Mesodermal cell (in vitro differentiated cells): ENCODE measurements at regions not wholly inside any gene's neighbourhood (a gene's known extent, or its start where the extent isn't known, plus 50 kb on each side); places are given as distances from the start of the nearest gene placed in this dataset.
"Not testable (repeated sequence)": the region's sequence is repeated elsewhere in the genome, so short reads cannot be mapped to it uniquely, and the experiment has no call there.

Experiments used
- H3K27ac ChIP-seq: 2 replicates; pipeline ENCODE4 v1.7.0; 2013; ENCODE audit warnings: mild to moderate bottlenecking, low read depth, low read length, moderate library complexity; ENCODE audit not compliant: severe bottlenecking
- H3K36me3 ChIP-seq: 2 replicates; pipeline ENCODE4 v1.7.1; 2013; ENCODE audit warnings: mild to moderate bottlenecking, low read length, moderate library complexity; ENCODE audit not compliant: control insufficient read depth, insufficient read depth
- H3K4me1 ChIP-seq: one replicate; pipeline ENCODE4 v1.7.1; 2013; ENCODE audit warnings: mild to moderate bottlenecking, low read length; ENCODE audit not compliant: insufficient read depth, control insufficient read depth, poor library complexity, severe bottlenecking
- H3K4me3 ChIP-seq: 2 replicates; pipeline ENCODE4 v1.7.0; 2013; ENCODE audit warnings: low read length, control low read depth, mild to moderate bottlenecking; ENCODE audit not compliant: insufficient read depth, poor library complexity, severe bottlenecking; ENCODE audit errors: extremely low read depth
- H3K9me3 ChIP-seq: 2 replicates; pipeline ENCODE4 v1.7.1; 2013; ENCODE audit warnings: mild to moderate bottlenecking, low read length, moderate library complexity; ENCODE audit not compliant: control insufficient read depth
- WGBS, 2 experiments: methylation state at CpG; one replicate each; pipeline ENCODE4 v1.1.5; 2013; ENCODE audit warnings: missing lambda C conversion rate in 2 of 2; ENCODE audit not compliant: insufficient coverage in 2 of 2; 5-methylcytosine and 5-hydroxymethylcytosine counted together

- no peak overlapping the region for H3K27ac ChIP-seq
- no peaks in the 10 kb centered on the region for H3K9me3 ChIP-seq
- no CpG with 5 or more reads among the region's 2 CpGs for WGBS, 2 experiments
- no peaks in the 10 kb centered on the region for H3K4me1 ChIP-seq
- H3K36me3 ChIP-seq: no peaks in the 10 kb centered on the region
- no peak overlapping the region for H3K4me3 ChIP-seq
Observed at GRCh38 chr7:23887660-23888059, 177.6 kb downstream of the STK31 start.

DNA sequence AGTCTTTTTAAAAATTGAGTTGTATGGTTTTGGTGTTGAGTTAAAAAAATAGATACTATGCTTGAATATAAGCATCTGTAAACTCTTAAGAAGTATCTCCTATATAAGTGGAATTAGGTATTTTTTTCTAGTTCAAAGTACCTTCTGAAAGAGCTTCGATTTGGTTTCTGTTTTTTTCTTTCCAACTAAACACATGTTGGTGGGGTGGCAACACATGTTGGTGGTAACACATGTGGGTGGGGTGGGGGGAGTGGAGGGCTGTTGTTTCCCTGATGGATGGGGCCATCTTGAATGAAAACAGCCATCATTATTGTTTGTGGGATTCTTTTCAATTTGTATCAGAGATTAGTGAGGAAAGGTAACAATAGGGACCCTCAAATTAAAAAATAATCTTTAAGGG, 178.9 kb downstream of the STK31 start:
- no peak overlapping the region for H3K27ac ChIP-seq
- H3K36me3 ChIP-seq: no peaks in the 10 kb centered on the region
- no peak overlapping the region for H3K4me3 ChIP-seq

GRCh38 chr7:23889566-23889965, 179.5 kb downstream of the STK31 start:
- Histone ChIP-seq H3K9me3 (no peaks in the 10 kb centered on the region), H3K4me3 (no peak overlapping the region), H3K4me1 (peaks cover 5% of the 10 kb centered on the region), H3K27ac (no peak overlapping the region), H3K36me3 (no peaks in the 10 kb centered on the region)
- WGBS, 2 experiments: 83 to 100% methylated on average over 1 of the region's 1 CpG

More for the DNA sequence above, 178.9 kb downstream of the STK31 start:
- WGBS, 2 experiments: no CpG with 5 or more reads among the region's 1 CpG
- H3K9me3 ChIP-seq: no peaks in the 10 kb centered on the region
- no peaks in the 10 kb centered on the region for H3K4me1 ChIP-seq

DNA sequence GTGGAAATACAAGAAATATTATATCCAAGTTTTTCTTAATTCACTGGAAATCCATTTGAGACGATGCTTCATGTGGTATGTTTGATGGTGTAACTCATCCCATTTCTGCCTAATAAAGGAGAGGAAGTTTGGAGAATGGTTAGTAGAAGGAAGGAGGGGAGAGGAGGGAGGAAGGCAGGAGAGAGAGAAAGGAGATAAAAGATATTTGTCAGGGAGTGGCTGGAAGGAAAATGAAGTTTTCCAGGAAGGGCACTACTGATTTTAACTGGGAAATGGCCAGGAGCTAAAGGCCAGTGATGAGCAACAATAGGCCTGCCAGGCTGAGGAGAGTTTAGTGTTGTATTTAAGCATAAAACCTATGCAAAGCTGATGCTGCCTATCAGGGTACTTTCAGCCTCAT, 182.0 kb downstream of the STK31 start:
- Histone ChIP-seq H3K9me3 (no peaks in the 10 kb centered on the region), H3K27ac (no peak overlapping the region), H3K4me3 (no peak overlapping the region), H3K36me3 (no peaks in the 10 kb centered on the region), H3K4me1 (peaks cover 8% of the 10 kb centered on the region)
- no CpG with 5 or more reads among the region's 1 CpG for WGBS, 2 experiments

DNA sequence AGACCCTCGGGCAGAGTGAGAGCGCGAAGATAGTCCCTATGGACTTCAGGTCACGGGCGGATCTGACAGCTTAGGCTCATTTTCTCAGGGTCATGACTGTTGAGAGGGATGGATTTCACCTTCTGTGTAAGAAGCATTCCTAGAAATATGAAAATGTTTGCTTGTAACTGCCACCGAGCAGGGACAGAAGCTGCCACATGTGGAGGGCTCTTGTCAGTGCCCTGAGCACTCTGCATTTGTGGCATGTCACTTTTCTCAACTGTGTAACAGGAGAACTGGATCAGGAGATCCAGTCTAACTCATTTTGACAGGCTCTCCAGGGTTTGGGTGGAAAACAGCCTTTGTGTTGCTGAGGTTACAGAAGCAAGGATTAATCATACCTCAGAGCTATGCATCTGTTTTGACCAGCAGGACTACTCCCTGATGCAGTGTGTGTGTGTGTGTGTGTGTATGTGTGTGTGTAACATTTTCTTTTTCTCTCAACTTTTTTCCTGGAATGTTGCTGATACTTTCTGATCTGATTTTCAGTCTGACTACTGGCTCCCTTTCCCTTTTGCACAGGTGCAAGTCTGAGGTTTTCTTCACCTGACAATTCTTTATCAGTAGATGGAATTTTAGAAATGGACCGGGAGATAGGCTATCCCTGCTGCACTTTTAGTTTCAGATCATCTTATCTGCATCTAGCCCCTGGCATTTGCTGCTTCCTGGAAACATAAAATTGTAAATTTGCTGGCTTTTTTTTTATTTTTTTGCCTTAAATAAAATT, 183.3 kb downstream of the STK31 start:
- Histone ChIP-seq H3K9me3 (no peaks in the 10 kb centered on the region), H3K27ac (peak overlapping the region; percentile 16)
- 92 to 97% methylated on average over 3 to 6 of the region's 7 CpGs for WGBS, 2 experiments

DNA sequence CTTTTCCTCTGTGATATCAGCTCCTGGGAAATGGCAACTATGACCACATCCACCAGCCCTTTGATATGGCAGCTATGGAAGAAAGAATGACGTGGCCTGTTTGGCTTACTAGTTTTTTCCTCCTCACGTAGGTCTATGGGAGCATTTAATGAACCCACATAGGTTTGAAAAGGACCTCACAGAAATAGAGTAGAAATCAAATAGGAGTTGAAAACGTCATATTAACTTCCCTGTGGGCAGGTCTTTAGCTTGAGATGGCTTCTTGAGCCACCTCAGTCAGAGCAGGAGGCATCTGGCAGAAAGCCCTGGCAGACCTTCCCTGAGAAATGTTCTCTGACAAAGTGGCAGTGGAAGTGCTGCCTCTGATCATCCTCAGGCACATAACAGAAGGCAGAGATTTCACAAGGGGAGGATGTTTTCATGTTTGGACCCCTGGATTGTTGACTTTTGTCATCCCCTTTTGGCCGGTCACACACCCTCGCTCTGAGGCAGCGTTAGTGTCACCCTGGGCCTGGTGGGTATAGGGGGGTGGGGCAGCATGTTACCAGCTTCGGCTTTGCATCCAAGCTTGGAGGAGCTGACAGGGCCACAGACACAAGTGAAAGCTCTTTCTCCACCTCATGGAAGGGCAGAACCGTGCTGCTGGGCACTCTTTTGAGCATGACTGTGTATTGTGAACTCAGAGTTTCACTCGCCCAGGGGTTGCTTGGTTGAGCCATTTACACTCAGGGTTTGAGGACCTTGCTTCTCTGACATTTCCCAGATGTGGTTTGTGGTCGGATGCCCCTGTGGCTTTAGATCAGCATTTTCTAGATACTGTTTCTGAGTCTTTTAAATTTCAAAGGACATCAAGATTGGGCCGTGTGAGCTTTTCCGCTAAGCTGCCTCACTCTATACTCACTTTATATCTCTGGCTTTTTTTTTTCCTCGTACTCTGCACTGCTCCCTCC, 184.2 kb downstream of the STK31 start:
- Histone ChIP-seq H3K4me3 (no peak overlapping the region), H3K36me3 (no peaks in the 10 kb centered on the region), H3K9me3 (no peaks in the 10 kb centered on the region), H3K4me1 (peaks cover 8% of the 10 kb centered on the region), H3K27ac (peak overlapping the region; percentile 32)
- WGBS, 2 experiments: 73 to 76% methylated on average over 6 to 7 of the region's 13 CpGs

More for the DNA sequence above, 183.3 kb downstream of the STK31 start:
- Histone ChIP-seq H3K36me3 (no peaks in the 10 kb centered on the region), H3K4me3 (no peak overlapping the region), H3K4me1 (peaks cover 8% of the 10 kb centered on the region)

- no CpG with 5 or more reads among the region's 4 CpGs for WGBS, 2 experiments
- no peak overlapping the region for H3K27ac ChIP-seq
- H3K4me3 ChIP-seq: no peak overlapping the region
Observed at GRCh38 chr7:23894892-23895569, 185.0 kb downstream of the STK31 start.

DNA sequence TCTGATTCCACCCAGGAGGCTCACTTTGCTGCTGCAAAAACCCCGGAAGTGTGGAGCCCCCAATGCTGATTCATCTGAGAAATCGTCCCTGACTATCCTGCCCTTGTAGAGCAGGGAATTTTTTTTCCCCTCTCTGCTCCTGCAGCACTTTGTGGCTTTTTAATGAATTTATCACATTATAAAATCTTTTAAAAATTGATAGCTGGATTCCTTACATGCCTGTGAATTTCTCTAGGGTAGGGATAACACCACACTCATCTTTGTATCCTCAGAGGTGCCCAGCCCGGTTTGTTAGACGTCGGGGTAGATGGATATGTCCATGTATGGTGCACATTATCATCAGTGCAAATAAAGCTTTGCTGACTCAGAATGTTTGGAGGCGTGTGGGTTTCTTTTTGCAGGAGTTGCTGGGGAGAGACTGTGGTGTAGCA, 185.7 kb downstream of the STK31 start:
- no peak overlapping the region for H3K27ac ChIP-seq
- peaks cover 8% of the 10 kb centered on the region for H3K4me1 ChIP-seq
- H3K36me3 ChIP-seq: no peaks in the 10 kb centered on the region
- H3K4me3 ChIP-seq: no peak overlapping the region
- WGBS, 2 experiments: 86 to 100% methylated on average over 2 of the region's 6 CpGs
- H3K9me3 ChIP-seq: no peaks in the 10 kb centered on the region

More at GRCh38 chr7:23894892-23895569, 185.0 kb downstream of the STK31 start:
- H3K36me3 ChIP-seq: no peaks in the 10 kb centered on the region
- H3K9me3 ChIP-seq: no peaks in the 10 kb centered on the region
- H3K4me1 ChIP-seq: peaks cover 8% of the 10 kb centered on the region

DNA sequence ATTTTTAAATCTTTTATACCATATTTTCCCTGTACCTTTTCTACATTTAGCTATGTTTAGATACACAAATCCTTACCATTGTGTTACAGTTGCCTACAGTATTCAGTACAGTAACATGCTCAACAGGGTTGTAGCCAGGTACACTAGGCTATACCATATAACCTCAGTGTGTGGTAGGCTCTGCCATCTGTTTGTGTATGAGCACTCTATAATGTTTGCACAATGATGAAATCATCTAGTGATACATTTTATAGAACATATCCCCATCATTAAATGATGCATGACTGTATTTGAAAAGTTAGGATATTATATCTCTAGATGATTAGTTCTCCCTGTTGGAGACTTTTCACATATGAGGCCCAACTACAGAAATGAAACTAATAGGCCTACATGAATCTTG, 188.6 kb downstream of the STK31 start:
- no peak overlapping the region for H3K4me3 ChIP-seq
- H3K27ac ChIP-seq: no peak overlapping the region
- peaks cover 8% of the 10 kb centered on the region for H3K4me1 ChIP-seq
- H3K9me3 ChIP-seq: no peaks in the 10 kb centered on the region
- no peaks in the 10 kb centered on the region for H3K36me3 ChIP-seq

GRCh38 chr7:23904901-23905300, 194.9 kb downstream of the STK31 start:
- not testable (repeated sequence) for H3K4me1 ChIP-seq, H3K4me3 ChIP-seq, H3K36me3 ChIP-seq, H3K27ac ChIP-seq, H3K9me3 ChIP-seq
- 95 to 97% methylated on average over 13 to 27 of the region's 30 CpGs for WGBS, 2 experiments
